GM21526 (cell line): ENCODE measurements at regions not wholly inside any gene's neighbourhood (a gene's known extent, or its start where the extent isn't known, plus 50 kb on each side); places are given as distances from the start of the nearest gene placed in this dataset.

Experiments used
- ATAC-seq: cut with Tn5 transposase; IDR thresholded peaks from one replicate; pipeline ENCODE4 v1.9.1; 2021; ENCODE audit warnings: moderate library complexity; ENCODE audit not compliant: unreplicated experiment, low FRiP score

GRCh38 chr15:95857124-95857757 is 473.3 kb upstream of the NR2F2 start:
- ATAC-seq, result no peak

GRCh38 chr15:95857758-95858157 is 472.7 kb upstream of the NR2F2 start:
- ATAC-seq, result no peak

DNA sequence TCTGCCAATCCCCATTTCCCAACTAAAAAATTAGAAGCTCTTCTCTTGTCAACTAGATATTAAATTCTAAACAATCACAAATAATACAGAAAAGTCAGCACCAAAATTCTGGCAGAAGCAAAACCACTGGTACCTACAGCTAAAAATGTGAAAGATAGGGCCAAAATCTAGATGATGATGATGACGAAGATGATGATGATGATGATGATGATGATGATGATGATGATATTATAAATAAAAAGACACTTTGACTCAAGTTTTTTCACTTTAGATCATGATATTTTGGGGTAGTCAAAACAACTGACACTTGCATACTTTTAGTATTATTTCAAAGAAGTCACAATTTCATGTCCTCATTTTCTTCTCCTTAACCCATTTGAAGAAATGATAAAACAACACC is 470.1 kb upstream of the NR2F2 start:
- no peak for ATAC-seq

- no peak for ATAC-seq
These were observed 466.0 kb upstream of the NR2F2 start for GRCh38 chr15:95864467-95864886.

DNA sequence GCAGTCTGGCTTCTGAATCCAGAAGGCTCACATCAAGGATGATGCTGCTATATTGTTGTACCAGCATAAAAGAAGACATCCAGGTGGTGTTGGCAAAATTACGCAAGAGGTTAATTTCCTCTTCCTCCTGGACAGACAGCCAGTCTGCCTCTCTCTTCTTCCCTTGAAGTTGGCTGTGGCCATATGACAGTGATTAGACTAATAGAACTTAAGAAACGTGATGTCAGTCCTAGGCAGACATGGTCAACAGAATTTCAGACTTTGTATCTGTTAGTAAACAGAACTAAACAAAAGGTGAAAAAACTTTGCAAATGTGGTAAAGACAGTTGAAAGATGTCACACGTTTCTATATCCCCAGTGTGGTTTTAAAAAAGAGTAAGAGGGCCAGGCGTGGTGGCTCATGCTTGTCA is 465.2 kb upstream of the NR2F2 start:
- ATAC-seq, result no peak

GRCh38 chr15:95866711-95867440 is 463.6 kb upstream of the NR2F2 start:
- no peak for ATAC-seq

GRCh38 chr15:95868450-95868849 is 462.1 kb upstream of the NR2F2 start:
- ATAC-seq, result no peak

DNA sequence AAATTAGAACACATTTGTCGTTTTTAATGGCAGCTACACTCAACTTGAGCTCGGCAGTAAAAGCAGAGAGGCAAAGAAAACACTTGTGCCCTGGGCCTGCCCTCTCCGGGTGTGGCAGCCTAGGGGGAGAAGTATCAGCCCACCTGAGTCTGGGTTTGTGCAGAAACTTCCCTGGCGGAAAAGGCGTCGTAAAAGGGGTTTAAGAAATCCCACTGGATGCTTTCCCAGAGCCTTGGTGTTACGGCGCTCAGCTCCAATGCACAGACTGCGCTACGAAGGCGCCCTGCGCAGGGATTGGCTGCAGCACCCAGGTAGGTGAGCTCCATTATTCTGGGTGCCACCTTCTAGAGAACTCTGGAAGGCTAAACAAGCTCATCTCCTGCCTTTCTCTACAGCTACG is 461.5 kb upstream of the NR2F2 start:
- no peak for ATAC-seq

GRCh38 chr15:95869920-95870319 is 460.6 kb upstream of the NR2F2 start:
- no peak for ATAC-seq

- no peak for ATAC-seq
These were observed 458.1 kb upstream of the NR2F2 start for GRCh38 chr15:95872366-95872771.

- no peak for ATAC-seq
These were observed 455.9 kb upstream of the NR2F2 start for GRCh38 chr15:95874637-95875036.

DNA sequence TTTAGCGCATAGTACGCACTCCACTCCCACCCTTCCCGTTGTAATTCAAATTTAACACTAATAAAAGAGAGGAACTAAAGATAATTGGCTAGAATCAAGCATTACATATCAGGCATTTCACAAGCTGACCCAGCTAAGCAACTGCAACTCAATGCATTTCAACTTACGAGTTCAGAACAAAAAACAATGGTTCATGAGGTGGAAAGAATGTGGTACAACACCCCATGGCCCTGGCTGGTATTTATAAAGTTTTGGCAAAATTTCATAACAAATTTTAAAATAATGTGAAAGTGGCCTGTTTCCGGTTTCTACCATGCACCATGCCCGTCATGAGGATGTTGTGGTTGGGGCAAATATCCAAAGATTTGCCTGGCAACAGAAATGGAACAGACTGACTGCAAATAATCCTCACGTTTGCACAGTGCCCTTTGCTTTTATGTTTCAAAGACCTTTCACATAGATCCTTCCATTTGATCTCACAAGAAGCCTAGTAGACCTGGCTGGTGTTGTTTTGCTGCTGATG is 455.3 kb upstream of the NR2F2 start:
- no peak for ATAC-seq

- no peak for ATAC-seq
These were observed 450.4 kb upstream of the NR2F2 start for GRCh38 chr15:95880031-95880570.

DNA sequence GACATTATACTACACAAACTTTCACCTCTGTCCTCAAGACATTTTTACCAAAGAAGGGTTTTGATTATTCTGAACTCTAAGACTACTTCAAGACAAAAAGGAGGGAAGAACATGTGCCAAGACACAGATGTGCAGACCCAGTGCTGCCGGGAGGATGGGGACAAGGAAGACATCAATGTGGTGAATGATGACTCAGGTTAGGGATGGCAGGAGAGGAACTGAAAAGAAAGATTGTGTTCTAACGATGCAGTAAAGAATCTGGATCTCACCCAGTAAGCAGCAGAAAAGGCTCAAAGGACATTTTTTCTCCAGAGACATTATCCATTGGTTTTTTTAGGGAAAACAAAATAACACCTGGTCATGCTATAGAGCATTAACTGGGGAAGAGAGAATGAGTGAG is 449.9 kb upstream of the NR2F2 start:
- ATAC-seq, result no peak

DNA sequence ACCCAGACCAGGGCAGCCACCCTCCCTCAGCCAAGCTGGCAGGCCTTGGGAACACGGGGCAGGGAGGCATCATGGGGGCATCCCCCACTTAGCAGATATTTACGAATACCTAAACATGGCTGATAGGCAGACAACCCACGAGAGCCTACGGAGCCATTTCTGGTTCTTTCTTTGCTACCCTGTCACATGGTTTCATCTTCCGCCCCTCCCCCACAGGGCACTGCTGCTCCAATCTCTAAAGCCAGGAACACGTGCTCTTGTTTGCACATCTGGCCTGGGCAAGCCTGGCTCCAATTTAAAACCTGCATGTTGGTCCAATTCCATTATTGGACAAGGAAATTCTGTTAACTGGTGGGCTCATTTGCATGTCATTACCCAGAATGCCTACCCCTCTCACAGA is 447.4 kb upstream of the NR2F2 start:
- no peak for ATAC-seq

GRCh38 chr15:95884276-95884675 is 446.2 kb upstream of the NR2F2 start:
- no peak for ATAC-seq

DNA sequence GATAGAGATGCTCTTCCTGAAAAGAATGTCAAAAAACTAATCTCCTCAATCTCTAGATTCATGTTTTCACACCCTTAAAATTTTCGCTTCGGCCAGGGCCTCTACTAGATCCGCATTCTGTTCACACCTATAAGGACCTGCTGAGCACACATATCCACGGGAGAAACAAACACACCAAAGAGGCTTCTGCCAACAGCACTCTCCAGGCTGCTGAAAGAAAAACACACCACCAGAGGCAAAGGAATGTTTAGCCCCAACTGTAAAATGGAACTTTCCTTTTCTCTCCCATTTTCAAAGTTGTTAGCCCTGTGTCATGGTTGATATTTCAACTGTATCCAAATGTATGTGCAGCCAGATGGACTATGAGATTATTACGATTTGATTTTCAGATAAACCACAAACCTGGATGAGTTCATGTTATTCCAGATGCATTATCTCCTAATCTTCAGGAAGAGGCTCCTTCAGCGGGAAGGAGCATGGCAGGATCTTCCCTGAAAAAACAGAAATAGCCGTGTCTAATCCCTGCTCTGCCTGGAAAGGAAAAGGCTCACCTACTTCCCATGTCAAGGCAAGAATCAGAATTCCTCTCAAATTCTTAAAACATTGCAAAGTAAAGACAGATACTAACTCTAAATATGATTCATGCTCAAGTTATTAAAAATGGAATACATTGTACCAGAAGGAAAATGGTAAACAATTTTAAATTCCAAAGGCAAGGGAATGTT is 442.7 kb upstream of the NR2F2 start:
- ATAC-seq, result no peak

DNA sequence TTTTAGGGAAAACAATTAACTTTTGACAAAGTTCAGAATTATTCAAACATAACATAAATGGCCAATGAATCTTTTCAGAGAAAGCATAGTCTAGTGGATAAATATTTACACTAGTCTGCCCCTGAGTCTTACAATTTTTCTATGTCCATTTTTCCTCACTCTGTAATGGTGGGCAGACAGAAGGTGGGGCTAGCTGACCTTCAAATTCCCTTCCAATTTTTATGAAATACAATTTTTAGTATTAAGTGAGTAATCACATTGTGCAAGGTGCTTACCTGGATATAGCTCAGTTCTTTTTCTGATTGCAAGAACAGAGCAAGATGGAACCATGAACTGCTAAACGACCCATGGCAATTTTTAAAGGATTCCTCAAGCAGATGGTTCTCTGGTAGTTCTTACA is 441.7 kb upstream of the NR2F2 start:
- no peak for ATAC-seq

DNA sequence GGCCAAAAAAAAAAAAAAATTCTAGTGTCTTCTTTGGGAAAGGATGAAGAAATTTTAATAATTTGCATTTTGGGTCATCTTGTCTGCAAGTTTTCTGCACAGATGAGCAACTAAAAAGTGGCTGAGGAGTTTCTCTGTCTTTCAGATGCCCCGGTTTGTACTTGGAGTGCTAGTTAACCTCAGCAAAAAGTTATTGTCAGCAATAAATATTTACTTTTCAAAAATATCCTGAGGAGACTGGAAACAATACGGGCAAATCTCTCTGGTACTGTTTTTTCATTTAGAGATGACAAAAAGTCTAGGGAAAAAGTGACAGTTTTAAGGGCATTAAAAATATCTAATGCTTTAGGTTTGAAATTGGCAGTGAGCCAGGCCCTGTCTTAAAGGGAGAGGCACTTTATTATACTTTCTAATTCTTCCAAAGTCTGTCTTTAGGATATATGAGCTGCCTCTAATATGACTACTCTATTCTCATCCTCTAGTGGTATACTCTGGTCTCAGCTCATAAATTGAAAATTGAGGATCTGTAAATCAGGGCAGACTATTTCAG is 436.0 kb upstream of the NR2F2 start:
- no peak for ATAC-seq

DNA sequence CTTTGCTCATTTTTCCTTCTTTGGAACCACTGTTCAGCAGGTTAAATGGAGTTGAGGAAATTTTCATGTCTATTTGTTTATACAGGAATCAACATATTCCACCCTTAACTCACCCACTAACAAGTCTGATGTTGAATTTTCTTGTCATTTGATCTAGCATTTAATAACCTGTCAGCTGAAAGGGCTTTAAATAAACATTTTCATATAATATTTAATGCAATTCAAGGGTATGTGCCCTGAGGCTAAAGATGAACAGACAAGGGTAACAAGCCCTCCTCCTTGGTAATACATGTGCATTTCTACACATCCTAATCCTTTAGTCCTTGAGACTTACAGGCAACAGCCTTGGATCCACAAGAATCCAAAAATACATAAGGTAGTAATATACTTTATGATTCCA is 435.0 kb upstream of the NR2F2 start:
- ATAC-seq, result no peak

- ATAC-seq, result no peak
These were observed 432.8 kb upstream of the NR2F2 start for GRCh38 chr15:95897651-95898050.
